GM23338 (cell line): ENCODE measurements at regions not wholly inside any gene's neighbourhood (a gene's known extent, or its start where the extent isn't known, plus 50 kb on each side); places are given as distances from the start of the nearest gene placed in this dataset.
"Not testable (repeated sequence)": the region's sequence is repeated elsewhere in the genome, so short reads cannot be mapped to it uniquely, and the experiment has no call there.

Experiments used
- ATAC-seq: fragments of 200-7000 bp; cut with Tn5 transposase; 3 replicates; pipeline ENCODE4 v1.9.1; 2020
- DNase-seq: peaks from one replicate; pipeline ENCODE4 v3.0.0-alpha.2; 2015; ENCODE audit warnings: low spot score
- H2AFZ ChIP-seq: fragments of 200-600 bp; sonication (generic); 2 replicates; pipeline ENCODE4 v1.8.0; 2016; ENCODE audit warnings: antibody characterized with exemption, mild to moderate bottlenecking, moderate library complexity
- H3F3A ChIP-seq: fragments of 200-600 bp; sonication (generic); replicated peaks from 2 replicates; pipeline ENCODE4 v1.8.0; 2017; ENCODE audit warnings: antibody characterized with exemption, mixed run types, low read depth
- H3K27ac ChIP-seq: fragments of 200-600 bp; sonication (generic); 2 replicates; pipeline ENCODE4 v1.6.1; 2016; ENCODE audit warnings: low read depth
- H3K27me3 ChIP-seq: fragments of 200-600 bp; sonication (generic); 2 replicates; pipeline ENCODE4 v1.8.0; 2016; ENCODE audit warnings: mild to moderate bottlenecking, mixed run types, moderate library complexity; ENCODE audit not compliant: insufficient read depth
- H3K36me3 ChIP-seq: fragments of 200-600 bp; sonication (generic); 2 replicates; pipeline ENCODE4 v1.8.0; 2016; ENCODE audit warnings: mild to moderate bottlenecking; ENCODE audit not compliant: insufficient read depth
- H3K4me1 ChIP-seq: fragments of 200-600 bp; sonication (generic); 2 replicates; pipeline ENCODE4 v1.8.0; 2016; ENCODE audit warnings: mild to moderate bottlenecking, moderate library complexity; ENCODE audit not compliant: insufficient read depth
- H3K4me2 ChIP-seq: fragments of 200-600 bp; sonication (generic); 2 replicates; pipeline ENCODE4 v1.7.1; 2017; ENCODE audit warnings: mixed run types
- H3K4me3 ChIP-seq: fragments of 200-600 bp; sonication (generic); 2 replicates; pipeline ENCODE4 v1.6.1; 2016; ENCODE audit warnings: mixed run types
- H3K79me2 ChIP-seq: fragments of 200-600 bp; sonication (generic); replicated peaks from 2 replicates; pipeline ENCODE4 v1.8.0; 2017; ENCODE audit warnings: mild to moderate bottlenecking; ENCODE audit not compliant: insufficient read depth
- H3K9me2 ChIP-seq: fragments of 200-600 bp; sonication (generic); 2 replicates; pipeline ENCODE4 v1.8.0; 2017; ENCODE audit not compliant: insufficient read depth
- H4K20me1 ChIP-seq: fragments of 200-600 bp; sonication (generic); replicated peaks from 2 replicates; pipeline ENCODE4 v1.8.0; 2017; ENCODE audit warnings: mild to moderate bottlenecking; ENCODE audit not compliant: insufficient read depth
- H3K27ac Mint-ChIP-seq: 2 replicates; pipeline ENCODE4 v1.8.0; 2020; ENCODE audit warnings: inconsistent platforms, mild to moderate bottlenecking, moderate library complexity, mixed read lengths
- H3K27me3 Mint-ChIP-seq: 3 replicates; pipeline ENCODE4 v1.8.0; 2022; ENCODE audit warnings: low read depth, mild to moderate bottlenecking, moderate library complexity, mixed read lengths, inconsistent platforms; ENCODE audit not compliant: insufficient read depth, poor library complexity
- H3K36me3 Mint-ChIP-seq: 3 replicates; pipeline ENCODE4 v1.8.0; 2021; ENCODE audit warnings: low read depth, mild to moderate bottlenecking, inconsistent platforms, moderate library complexity, mixed read lengths
- H3K4me1 Mint-ChIP-seq: 3 replicates; pipeline ENCODE4 v1.8.0; 2020; ENCODE audit warnings: mild to moderate bottlenecking, inconsistent platforms, mixed read lengths
- H3K4me3 Mint-ChIP-seq: 3 replicates; pipeline ENCODE4 v1.8.0; 2021; ENCODE audit warnings: moderate library complexity, mild to moderate bottlenecking, inconsistent platforms, mixed read lengths
- H3K9me3 Mint-ChIP-seq: 3 replicates; pipeline ENCODE4 v1.8.0; 2020; ENCODE audit warnings: moderate library complexity, mild to moderate bottlenecking, inconsistent platforms, mixed read lengths
- CREB1 ChIP-seq: fragments of 250-450 bp; sonication (Bioruptor Pico); IDR thresholded peaks from 2 replicates; pipeline ENCODE4 v1.5.0; 2020; ENCODE audit warnings: low read depth, mild to moderate bottlenecking, moderate library complexity
- ETS1 ChIP-seq: IDR thresholded peaks from 2 replicates; pipeline ENCODE4 v1.6.1; 2016; ENCODE audit warnings: antibody characterized with exemption
- EZH2phosphoT487 ChIP-seq: fragments of 200-600 bp; sonication (generic); IDR thresholded peaks from one replicate; pipeline ENCODE4 v1.8.1; 2018; ENCODE audit warnings: antibody characterized with exemption; ENCODE audit not compliant: unreplicated experiment
- POLR2AphosphoS5 ChIP-seq: IDR thresholded peaks from 2 replicates; pipeline ENCODE4 v1.6.1; 2016; ENCODE audit warnings: antibody characterized with exemption, low read depth
- REST ChIP-seq: IDR thresholded peaks from one replicate; pipeline ENCODE4 v1.6.1; 2018; ENCODE audit warnings: antibody characterized with exemption; ENCODE audit not compliant: unreplicated experiment
- ZNF114 ChIP-seq: fragments of 250-450 bp; sonication (Bioruptor Pico); IDR thresholded peaks from 2 replicates; pipeline ENCODE4 v1.5.0; 2020; ENCODE audit warnings: mild to moderate bottlenecking, moderate library complexity
- ZNF462 ChIP-seq: fragments of 250-450 bp; sonication (Bioruptor Pico); IDR thresholded peaks from 2 replicates; pipeline ENCODE4 v1.5.0; 2020; ENCODE audit warnings: mild to moderate bottlenecking, moderate library complexity

- Mint-ChIP-seq H3K4me3 (no peak overlapping the region), H3K9me3 (no peaks in the 10 kb centered on the region)
Measured at GRCh38 chrX:37922928-37923327, 75.6 kb upstream of the DYNLT3 start.

GRCh38 chrX:37925761-37926160, 78.4 kb upstream of the DYNLT3 start:
- H3K36me3 Mint-ChIP-seq, H3K4me1 ChIP-seq, H3K27me3 ChIP-seq, H3F3A ChIP-seq, H2AFZ ChIP-seq, H3K9me3 Mint-ChIP-seq, DNase-seq, H3K27ac ChIP-seq, H3K27me3 Mint-ChIP-seq, H3K36me3 ChIP-seq, H3K27ac Mint-ChIP-seq, H3K4me1 Mint-ChIP-seq, H3K4me3 ChIP-seq, H3K79me2 ChIP-seq, H3K4me3 Mint-ChIP-seq, H3K9me2 ChIP-seq, H3K4me2 ChIP-seq, ATAC-seq, H4K20me1 ChIP-seq: not testable (repeated sequence)

More at GRCh38 chrX:37922928-37923327, 75.6 kb upstream of the DYNLT3 start:
- ATAC-seq: no peak
- Histone ChIP-seq H4K20me1 (no peaks in the 10 kb centered on the region), H3F3A (no peaks in the 10 kb centered on the region), H3K4me2 (no peak overlapping the region), H3K27ac (no peak overlapping the region), H3K27me3 (no peaks in the 10 kb centered on the region), H3K36me3 (no peaks in the 10 kb centered on the region), H3K4me3 (no peak overlapping the region), H3K79me2 (no peaks in the 10 kb centered on the region), H2AFZ (no peak overlapping the region), H3K9me2 (no peaks in the 10 kb centered on the region), H3K4me1 (no peaks in the 10 kb centered on the region)
- Mint-ChIP-seq H3K27ac (no peak overlapping the region; the same call in 1 of the 2 replicates), H3K36me3 (no peaks in the 10 kb centered on the region), H3K27me3 (no peaks in the 10 kb centered on the region), H3K4me1 (no peaks in the 10 kb centered on the region)
- no peak for TF ChIP-seq REST
- no peak for DNase-seq

- no peak overlapping the region for H3K27ac Mint-ChIP-seq
- Histone ChIP-seq H3K27me3 (no peaks in the 10 kb centered on the region), H3K4me1 (no peaks in the 10 kb centered on the region), H3K4me2 (no peak overlapping the region), H3K27ac (no peak overlapping the region), H4K20me1 (no peaks in the 10 kb centered on the region), H3K4me3 (no peak overlapping the region), H3K9me2 (no peaks in the 10 kb centered on the region), H3K79me2 (no peaks in the 10 kb centered on the region), H3F3A (no peaks in the 10 kb centered on the region), H3K36me3 (no peaks in the 10 kb centered on the region), H2AFZ (no peak overlapping the region)
- no peaks in the 10 kb centered on the region for H3K4me1 Mint-ChIP-seq
- H3K9me3 Mint-ChIP-seq: no peaks in the 10 kb centered on the region
- DNase-seq (peak; percentile 47), ATAC-seq (no peak; the same call in 2 of the 3 replicates)
- H3K27me3 Mint-ChIP-seq: no peaks in the 10 kb centered on the region
- no peak overlapping the region for H3K4me3 Mint-ChIP-seq
- no peaks in the 10 kb centered on the region for H3K36me3 Mint-ChIP-seq
- no peak for TF ChIP-seq EZH2phosphoT487
- TF ChIP-seq POLR2AphosphoS5: no peak
- no peak for TF ChIP-seq ETS1
- no peak for TF ChIP-seq ZNF462 (CRISPR knock-in tag)
- no peak for TF ChIP-seq ZNF114 (CRISPR knock-in tag)
- TF ChIP-seq CREB1 (CRISPR knock-in tag): no peak
Measured at GRCh38 chrX:37926700-37927099, 79.3 kb upstream of the DYNLT3 start.
